Skeletal muscle satellite cell (primary cell): ENCODE measurements at regions not wholly inside any gene's neighbourhood (a gene's known extent, or its start where the extent isn't known, plus 50 kb on each side); places are given as distances from the start of the nearest gene placed in this dataset.

Source experiments
- H3K27me3 ChIP-seq: 2 replicates; pipeline ENCODE4 v1.7.0; 2013; ENCODE audit warnings: low read length; ENCODE audit not compliant: control insufficient read depth, insufficient read depth
- H3K36me3 ChIP-seq: 2 replicates; pipeline ENCODE4 v1.7.0; 2013; ENCODE audit warnings: mild to moderate bottlenecking, control low read depth, low read length; ENCODE audit not compliant: insufficient read depth
- H3K4me1 ChIP-seq: 2 replicates; pipeline ENCODE4 v1.7.0; 2013; ENCODE audit warnings: low read length; ENCODE audit not compliant: control insufficient read depth, insufficient read depth
- H3K4me2 ChIP-seq: 2 replicates; pipeline ENCODE4 v1.7.0; 2013; ENCODE audit warnings: mild to moderate bottlenecking, low read length
- H3K4me3 ChIP-seq: 2 replicates; pipeline ENCODE4 v1.7.0; 2013; ENCODE audit warnings: low read length
- H3K9ac ChIP-seq: 2 replicates; pipeline ENCODE4 v1.7.0; 2013; ENCODE audit warnings: mild to moderate bottlenecking, low read depth, low read length, moderate library complexity
- H3K9me3 ChIP-seq: replicated peaks from 2 replicates; pipeline ENCODE4 v1.7.0; 2013; ENCODE audit warnings: mild to moderate bottlenecking, control low read depth, low read length
- small RNA-seq: library from RNA; depleted of rRNA; stranded (forward); fragments of <200 nt; gene quantifications from one replicate; pipeline ENCODE3, GENCODE V24; 2012

DNA sequence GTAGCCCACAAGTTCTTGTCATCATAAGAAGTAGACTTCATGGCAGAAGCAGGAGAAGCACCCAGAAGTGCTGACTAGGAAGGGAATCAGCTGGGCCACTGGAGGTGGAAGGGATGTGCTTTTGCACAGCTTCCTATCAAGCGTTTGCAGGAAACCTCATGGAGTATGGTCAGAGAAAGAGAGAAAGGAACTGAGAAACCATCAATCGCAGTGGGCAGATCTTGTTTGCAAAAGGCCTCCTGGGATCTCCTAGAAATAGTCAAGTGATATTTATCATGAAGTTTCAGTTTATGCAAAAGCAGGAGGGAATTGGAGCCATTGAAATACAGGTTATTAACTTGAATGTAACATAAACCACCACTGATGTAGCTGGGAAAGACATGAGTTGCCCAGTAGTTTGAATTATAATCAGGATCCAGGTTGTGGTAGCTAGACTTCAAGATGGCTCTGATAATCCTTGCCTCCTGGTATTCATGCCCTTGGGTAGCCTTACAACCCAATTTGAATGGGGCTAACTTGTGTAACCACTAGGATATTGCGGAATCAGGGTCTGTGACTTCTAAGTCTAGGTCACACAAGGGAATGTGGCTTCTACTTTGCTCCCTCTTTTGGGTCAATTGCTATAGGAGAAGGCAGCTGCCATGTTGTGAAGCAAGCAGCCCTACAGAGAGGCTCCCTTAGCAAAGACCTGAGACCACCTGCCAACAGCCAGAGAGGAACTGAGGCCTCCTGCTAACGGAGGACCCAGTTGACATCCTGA lies 69.8 kb upstream of the TCF4 start:
- Histone ChIP-seq H3K4me2 (no peak overlapping the region), H3K4me1 (no peaks in the 10 kb centered on the region), H3K4me3 (no peak overlapping the region), H3K9me3 (no peaks in the 10 kb centered on the region), H3K9ac (no peak overlapping the region), H3K36me3 (no peaks in the 10 kb centered on the region), H3K27me3 (peaks cover 4% of the 10 kb centered on the region)

- Histone ChIP-seq H3K27me3 (no peaks in the 10 kb centered on the region), H3K9me3 (no peaks in the 10 kb centered on the region), H3K4me3 (no peak overlapping the region), H3K4me2 (no peak overlapping the region), H3K36me3 (no peaks in the 10 kb centered on the region), H3K9ac (no peak overlapping the region), H3K4me1 (no peaks in the 10 kb centered on the region)
Observed at GRCh38 chr18:55654986-55655385, 67.0 kb upstream of the TCF4 start.

DNA sequence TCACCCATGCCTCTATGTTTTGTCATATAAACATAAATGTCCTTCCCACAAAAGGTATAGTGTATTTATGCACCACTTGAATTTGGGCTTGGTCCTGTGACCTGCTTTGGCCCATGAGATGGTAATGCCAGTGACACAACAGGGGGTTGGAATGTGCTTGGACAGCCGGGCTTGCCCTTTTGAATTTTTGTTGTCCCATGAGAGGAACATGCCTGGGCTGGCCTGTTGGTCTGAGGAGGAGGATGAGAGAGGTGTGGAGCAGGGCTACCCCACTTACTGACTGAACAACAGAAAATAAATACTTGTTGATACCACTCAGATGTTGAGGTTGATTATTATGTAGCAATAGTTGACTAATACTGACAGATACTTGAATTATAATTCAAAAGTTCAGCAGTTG lies 63.2 kb upstream of the TCF4 start:
- Histone ChIP-seq H3K4me2 (no peak overlapping the region), H3K4me3 (no peak overlapping the region), H3K27me3 (no peaks in the 10 kb centered on the region), H3K9ac (no peak overlapping the region), H3K36me3 (no peaks in the 10 kb centered on the region), H3K9me3 (no peaks in the 10 kb centered on the region), H3K4me1 (no peaks in the 10 kb centered on the region)

DNA sequence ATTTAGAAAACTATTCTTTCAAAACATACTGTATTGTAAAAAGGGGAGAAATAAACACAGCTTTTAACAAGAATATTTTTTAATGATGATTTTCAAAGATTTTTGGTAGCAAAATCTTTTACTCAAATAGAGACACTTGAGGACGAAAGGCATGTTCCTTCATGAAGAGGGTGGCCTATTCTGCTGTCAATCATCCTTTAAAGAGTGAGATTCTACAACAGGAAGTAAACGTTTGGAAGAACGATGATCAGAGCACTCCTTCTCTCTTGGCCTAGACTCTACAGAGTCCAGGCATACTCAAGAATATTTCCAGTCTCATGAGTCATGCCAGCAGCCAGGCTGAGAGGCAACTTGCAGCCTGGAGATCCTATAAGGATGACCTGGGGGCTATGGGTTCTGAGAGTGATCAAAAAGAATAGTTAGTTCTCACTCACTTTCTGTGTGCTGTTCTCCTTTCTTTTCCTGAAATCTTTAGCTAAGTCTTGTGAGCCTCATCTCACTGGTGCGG lies 62.4 kb upstream of the TCF4 start:
- Histone ChIP-seq H3K4me2 (no peak overlapping the region), H3K4me1 (no peaks in the 10 kb centered on the region), H3K36me3 (no peaks in the 10 kb centered on the region), H3K9ac (no peak overlapping the region), H3K4me3 (no peak overlapping the region), H3K9me3 (no peaks in the 10 kb centered on the region), H3K27me3 (no peaks in the 10 kb centered on the region)

- H3K4me3 ChIP-seq = no peak overlapping the region
- H3K9me3 ChIP-seq = no peaks in the 10 kb centered on the region
- no peaks in the 10 kb centered on the region for H3K36me3 ChIP-seq
- no peaks in the 10 kb centered on the region for H3K4me1 ChIP-seq
- H3K4me2 ChIP-seq = no peak overlapping the region
- H3K9ac ChIP-seq = no peak overlapping the region
- no peaks in the 10 kb centered on the region for H3K27me3 ChIP-seq
Observed at GRCh38 chr18:55647331-55647730, 59.3 kb upstream of the TCF4 start.

GRCh38 chr18:55642191-55642590 lies 54.2 kb upstream of the TCF4 start:
- Histone ChIP-seq H3K36me3 (no peaks in the 10 kb centered on the region), H3K4me1 (no peaks in the 10 kb centered on the region), H3K4me2 (no peak overlapping the region), H3K4me3 (no peak overlapping the region), H3K9me3 (no peaks in the 10 kb centered on the region), H3K27me3 (no peaks in the 10 kb centered on the region), H3K9ac (no peak overlapping the region)

- H3K4me3 ChIP-seq = no peak overlapping the region
- H3K4me1 ChIP-seq = no peaks in the 10 kb centered on the region
- H3K27me3 ChIP-seq = no peaks in the 10 kb centered on the region
- H3K36me3 ChIP-seq = no peaks in the 10 kb centered on the region
- no peak overlapping the region for H3K9ac ChIP-seq
- no peak overlapping the region for H3K4me2 ChIP-seq
- no peaks in the 10 kb centered on the region for H3K9me3 ChIP-seq
Observed at GRCh38 chr18:55641486-55641885, 53.5 kb upstream of the TCF4 start.

Small RNA genes in the stretch of these regions (small RNA-seq; reads per million reads assigned to genes)
- 0.63 reads per million for gene RF00045
